ENCODE measurements at regions not wholly inside any gene's neighbourhood (a gene's known extent, or its start where the extent isn't known, plus 50 kb on each side); places are given as distances from the start of the nearest gene placed in this dataset.

GRCh38 chr12:85557850-85558249, 277.8 kb downstream of the ALX1 start:
- TF ChIP-seq EZH2 (IDR thresholded peaks at IDR 0.05; ENCODE audit: insufficient read depth, poor library complexity, severe bottlenecking) (no peak), EZH2phosphoT487 (IDR thresholded peaks at IDR 0.05; ENCODE audit: insufficient read depth, low read depth) (no peak)

Measured in GM23248 (cell line).